Activated CD4-positive, alpha-beta T cell treated with anti-CD3 and anti-CD28 coated beads, Interleukin-2, amount 50 U/mL, for 16 hours (primary cell): ENCODE measurements at regions not wholly inside any gene's neighbourhood (a gene's known extent, or its start where the extent isn't known, plus 50 kb on each side); places are given as distances from the start of the nearest gene placed in this dataset.
"Not testable (repeated sequence)": the region's sequence is repeated elsewhere in the genome, so short reads cannot be mapped to it uniquely, and the experiment has no call there.

Source experiments
- DNase-seq: peaks from one replicate; pipeline ENCODE4 v3.0.0-alpha.2; 2020

GRCh38 chr2:82837588-82838304 is 1621.3 kb downstream of the SUCLG1 start:
- DNase-seq = no peak

DNA sequence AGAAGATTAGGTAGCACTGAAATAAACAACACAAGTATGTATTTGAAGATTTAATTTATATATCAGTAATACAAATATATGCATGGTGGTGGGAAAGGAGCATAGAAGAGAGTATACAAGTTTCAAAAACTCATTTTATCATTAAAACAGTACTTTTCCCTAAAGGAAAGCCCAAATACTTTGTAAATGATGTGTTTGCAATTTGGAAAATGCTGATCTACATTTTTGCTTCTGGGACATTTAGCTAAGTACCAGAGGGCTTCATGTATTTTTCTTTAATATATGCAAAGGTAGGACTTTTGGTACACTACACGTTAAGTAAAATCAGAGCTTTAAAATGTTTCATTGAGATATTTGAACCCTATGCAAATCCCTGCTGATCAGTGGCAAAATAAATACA is 1624.2 kb downstream of the SUCLG1 start:
- no peak for DNase-seq

- DNase-seq = no peak
These were observed 1631.7 kb downstream of the SUCLG1 start for GRCh38 chr2:82827426-82827825.

GRCh38 chr2:82826437-82826836 is 1632.6 kb downstream of the SUCLG1 start:
- no peak for DNase-seq

DNA sequence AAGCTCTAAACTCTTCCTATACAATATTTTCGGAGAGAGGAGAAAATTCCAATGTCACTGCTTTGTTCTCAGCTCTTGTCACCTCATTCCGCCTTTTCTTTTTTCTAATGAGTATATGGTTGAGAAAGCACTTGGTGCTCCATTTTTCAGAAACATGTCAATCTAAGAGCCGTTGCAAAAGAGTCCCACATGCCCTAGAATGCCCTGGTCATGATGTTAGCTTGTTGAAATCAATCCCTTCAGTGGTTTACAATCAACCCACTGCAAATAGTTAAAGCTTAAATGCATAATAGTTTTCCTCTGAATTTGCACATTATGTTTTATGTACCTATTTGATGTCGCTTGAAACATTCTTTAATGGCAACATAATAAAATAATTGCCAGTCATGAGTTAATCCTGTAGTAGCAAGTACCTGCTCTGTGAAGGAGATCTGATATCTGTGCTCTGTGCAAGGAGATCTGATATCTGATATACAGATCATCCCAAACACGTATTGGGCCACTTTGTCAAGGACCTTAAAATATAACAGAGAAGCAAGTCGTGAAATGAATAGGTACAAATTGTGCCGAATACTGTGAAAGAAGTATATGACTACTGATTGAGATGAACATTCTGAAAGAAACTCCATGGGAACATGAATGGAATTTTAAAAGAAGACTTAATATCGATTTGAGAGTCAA is 1633.5 kb downstream of the SUCLG1 start:
- DNase-seq = no peak

- no peak for DNase-seq
These were observed 1635.2 kb downstream of the SUCLG1 start for GRCh38 chr2:82823892-82824291.

- DNase-seq = no peak
These were observed 1639.1 kb downstream of the SUCLG1 start for GRCh38 chr2:82819951-82820350.

- DNase-seq = no peak
These were observed 1644.9 kb downstream of the SUCLG1 start for GRCh38 chr2:82814146-82814545.

GRCh38 chr2:82811946-82812345 is 1647.1 kb downstream of the SUCLG1 start:
- no peak for DNase-seq

DNA sequence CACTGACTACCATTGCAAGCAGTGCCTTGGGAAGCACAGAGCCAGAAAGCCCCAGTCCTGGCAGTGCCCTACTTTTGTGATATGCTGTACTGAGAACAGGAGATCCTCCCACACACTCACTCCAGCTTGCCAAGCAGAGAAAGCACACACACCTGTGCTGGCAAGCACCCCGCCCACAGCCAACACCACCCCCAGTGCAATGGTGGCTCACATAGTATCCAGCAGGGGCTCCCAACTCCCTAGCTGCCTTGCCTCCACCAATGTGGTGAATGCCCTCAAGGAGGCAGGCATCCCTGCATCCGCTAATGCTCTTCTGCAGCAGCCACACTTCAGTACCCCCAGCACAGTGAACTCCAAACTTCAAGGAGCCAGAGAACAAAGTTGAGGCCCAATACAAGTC is 1655.8 kb downstream of the SUCLG1 start:
- no peak for DNase-seq

GRCh38 chr2:82797469-82797868 is 1661.6 kb downstream of the SUCLG1 start:
- DNase-seq = no peak

GRCh38 chr2:82796132-82796531 is 1662.9 kb downstream of the SUCLG1 start:
- no peak for DNase-seq

DNA sequence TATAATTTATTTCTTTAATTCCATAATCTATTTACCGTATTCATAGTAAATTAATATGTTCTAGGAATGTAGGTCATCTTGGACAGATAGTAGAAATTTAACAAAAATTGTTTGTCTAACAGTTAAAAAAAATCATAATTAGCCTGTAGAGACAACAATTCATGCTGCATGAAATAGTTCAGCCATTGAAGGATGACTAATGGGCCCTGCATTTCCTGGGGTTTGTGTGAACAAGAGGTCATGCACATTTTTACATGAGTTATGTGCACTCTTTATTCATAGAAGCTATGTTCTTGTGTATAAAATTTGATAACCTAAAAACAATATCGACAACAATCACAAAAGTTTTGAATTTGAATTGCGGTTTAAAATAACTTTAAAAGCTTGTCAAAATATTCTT is 1663.6 kb downstream of the SUCLG1 start:
- no peak for DNase-seq

GRCh38 chr2:82793711-82794435 is 1665.2 kb downstream of the SUCLG1 start:
- DNase-seq = no peak

DNA sequence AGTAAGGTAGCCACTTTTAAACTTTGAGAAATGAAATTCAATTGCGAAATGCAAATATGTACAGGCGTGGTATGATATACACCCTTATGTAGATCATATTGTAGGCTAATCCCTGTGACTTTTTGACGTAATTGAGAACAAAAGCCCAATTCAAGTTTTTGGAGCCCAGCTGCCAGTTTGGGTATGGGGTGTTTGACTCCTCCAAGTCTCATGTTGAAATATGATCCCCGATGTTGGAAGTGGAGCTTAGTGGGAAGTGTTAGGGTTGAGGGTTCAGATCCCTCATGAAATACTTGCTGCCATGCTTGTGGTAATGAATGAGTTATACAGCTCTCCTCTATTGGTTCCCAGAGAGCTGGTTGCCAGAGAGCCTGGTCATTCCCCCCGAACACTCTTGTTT is 1666.8 kb downstream of the SUCLG1 start:
- DNase-seq = no peak

DNA sequence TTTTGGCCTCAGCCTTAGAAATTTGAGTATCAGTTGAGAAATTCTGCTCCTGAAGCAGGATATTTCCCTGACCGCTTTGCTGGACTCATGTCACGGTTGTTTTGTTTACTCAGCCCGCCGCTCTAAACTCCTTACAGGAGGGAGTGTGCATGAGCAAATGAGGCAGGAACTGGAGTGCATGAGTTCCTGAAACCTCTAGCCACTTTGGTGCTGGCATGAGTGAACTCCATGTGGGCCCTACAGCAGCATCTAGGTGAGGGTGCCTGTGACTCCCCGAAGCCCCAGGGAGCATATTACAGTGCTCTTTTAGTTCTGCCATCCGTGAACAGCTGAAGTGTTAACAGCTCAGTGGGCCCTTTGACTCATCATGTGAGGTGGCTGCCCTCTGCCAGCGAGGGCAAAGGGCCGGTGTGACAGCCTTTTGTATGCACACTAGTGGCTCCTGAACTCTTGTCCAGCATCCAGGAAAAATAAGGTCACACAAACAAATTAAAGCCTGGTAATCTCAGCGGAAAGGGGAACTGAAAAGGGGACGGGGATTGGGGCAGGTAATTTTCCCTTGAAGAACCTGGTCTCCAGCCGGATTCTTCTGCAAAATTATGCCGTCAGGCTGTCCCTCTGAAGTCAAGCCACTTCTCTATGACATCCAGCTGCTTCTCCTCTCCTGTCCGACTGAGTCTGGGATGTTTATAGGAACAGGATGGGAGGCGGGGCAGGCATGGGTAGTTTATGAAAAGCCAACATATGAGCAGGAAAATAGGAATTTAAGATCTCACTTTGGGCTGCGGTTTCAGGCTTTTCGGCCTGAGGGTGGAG is 1668.7 kb downstream of the SUCLG1 start:
- no peak for DNase-seq

DNA sequence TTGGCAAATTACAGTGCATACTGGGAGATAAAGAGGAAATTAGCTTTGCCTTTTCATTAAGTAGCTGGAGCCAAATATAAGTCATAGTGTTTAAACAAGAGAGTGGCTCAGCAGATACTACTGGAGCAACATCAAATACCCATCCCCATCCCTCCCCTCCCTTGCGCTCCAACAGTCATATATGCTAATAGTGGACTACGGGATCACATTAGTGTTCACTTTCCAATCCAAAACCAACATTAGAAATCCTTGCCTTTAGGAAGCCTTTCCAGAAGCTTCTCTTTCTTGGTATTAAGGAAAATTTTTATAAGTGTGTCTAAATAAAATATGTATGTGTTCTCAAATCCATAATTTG is 1669.3 kb downstream of the SUCLG1 start:
- no peak for DNase-seq

DNA sequence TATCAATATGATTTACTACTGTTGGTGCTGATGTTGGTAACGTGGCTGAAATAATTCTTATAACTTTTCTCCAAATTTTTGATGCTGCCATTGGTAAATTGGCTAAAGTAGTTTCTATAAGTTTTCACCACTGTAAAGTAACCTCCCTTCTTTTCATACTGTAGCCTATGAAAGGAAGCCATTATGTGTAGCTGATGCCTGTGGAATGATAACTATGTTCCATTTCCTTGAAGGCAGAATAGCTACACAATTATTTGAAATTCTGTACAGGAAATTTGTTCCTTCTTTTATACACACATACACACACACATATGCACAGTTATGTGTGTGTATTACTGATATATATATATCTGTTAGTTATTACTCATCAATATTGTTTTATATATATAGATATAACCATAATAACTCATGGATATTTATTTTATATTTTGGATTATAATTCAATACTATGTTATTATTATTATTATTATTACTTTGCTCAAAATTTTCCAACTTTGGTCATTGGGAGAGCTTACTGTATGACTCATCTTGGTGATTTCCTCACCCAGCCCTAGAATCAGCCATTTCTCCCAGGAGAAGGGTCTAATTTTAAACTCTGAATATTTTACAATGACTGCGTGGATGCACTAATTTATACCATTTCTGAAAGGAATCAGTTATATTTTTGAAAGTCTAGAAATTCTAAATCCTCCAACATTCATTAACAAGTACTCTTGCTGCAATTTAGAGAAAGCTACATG is 1677.7 kb downstream of the SUCLG1 start:
- DNase-seq = no peak

- DNase-seq = no peak
These were observed 1679.0 kb downstream of the SUCLG1 start for GRCh38 chr2:82780050-82780449.

GRCh38 chr2:82752396-82752795 is 1706.7 kb downstream of the SUCLG1 start:
- DNase-seq = no peak

- DNase-seq = no peak
These were observed 1710.4 kb downstream of the SUCLG1 start for GRCh38 chr2:82748653-82749052.

DNA sequence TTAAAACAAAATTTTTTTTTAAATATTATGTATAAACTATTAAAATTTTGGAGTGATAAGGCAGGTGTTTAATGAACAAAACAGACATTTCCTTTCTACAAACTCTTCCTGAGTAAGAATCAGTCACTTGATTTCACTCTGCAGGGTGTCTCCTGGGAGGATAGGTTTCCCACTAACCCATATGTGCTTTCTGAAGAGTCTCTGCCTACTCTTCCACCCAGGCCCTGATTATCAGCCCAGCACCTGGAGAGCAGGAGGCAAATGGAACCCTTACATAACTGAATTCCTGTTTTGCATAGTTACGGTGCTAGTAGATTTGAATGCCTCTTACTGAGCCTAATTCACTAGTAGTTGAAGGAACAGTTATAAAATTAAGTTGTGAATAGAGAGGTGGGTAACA is 1718.6 kb downstream of the SUCLG1 start:
- DNase-seq = no peak

DNA sequence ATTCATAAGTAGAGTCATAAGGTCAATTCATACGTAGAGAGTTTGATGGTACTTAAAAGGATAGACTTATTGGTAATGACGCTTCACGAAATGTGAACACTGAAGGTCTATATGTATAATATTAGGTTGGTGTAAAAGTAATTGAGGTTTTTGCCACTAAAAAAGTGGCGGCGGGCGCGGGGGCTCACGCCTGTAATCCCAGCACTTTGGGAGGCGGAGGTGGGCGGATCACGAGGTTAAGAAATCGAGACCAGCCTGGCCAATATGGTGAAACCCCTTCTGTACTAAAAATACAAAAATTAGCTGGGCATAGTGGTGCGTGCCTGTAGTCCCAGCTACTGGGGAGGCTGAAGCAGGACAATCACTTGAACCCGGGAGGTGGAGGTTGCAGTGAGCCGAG is 1721.1 kb downstream of the SUCLG1 start:
- not testable (repeated sequence) for DNase-seq
